ENCODE measurements at regions not wholly inside any gene's neighbourhood (a gene's known extent, or its start where the extent isn't known, plus 50 kb on each side); places are given as distances from the start of the nearest gene placed in this dataset.
"Not testable (repeated sequence)": the region's sequence is repeated elsewhere in the genome, so short reads cannot be mapped to it uniquely, and the experiment has no call there.

- ATAC-seq (ENCODE audit: low read depth) (no peak), DNase-seq (ENCODE audit: low spot score in 2 of 2) (no peak)
- H3K9me3 Mint-ChIP-seq = peaks cover 2% of the 10 kb centered on the region
- no peak overlapping the region for H3K4me3 Mint-ChIP-seq
- H3K4me1 Mint-ChIP-seq = no peaks in the 10 kb centered on the region
- no peaks in the 10 kb centered on the region for H3K36me3 Mint-ChIP-seq
- H3K27me3 Mint-ChIP-seq = no peaks in the 10 kb centered on the region
- H3K27ac Mint-ChIP-seq = no peak overlapping the region
Observed at GRCh38 chr21:21851205-21851604, 853.0 kb downstream of the NCAM2 start.

DNA sequence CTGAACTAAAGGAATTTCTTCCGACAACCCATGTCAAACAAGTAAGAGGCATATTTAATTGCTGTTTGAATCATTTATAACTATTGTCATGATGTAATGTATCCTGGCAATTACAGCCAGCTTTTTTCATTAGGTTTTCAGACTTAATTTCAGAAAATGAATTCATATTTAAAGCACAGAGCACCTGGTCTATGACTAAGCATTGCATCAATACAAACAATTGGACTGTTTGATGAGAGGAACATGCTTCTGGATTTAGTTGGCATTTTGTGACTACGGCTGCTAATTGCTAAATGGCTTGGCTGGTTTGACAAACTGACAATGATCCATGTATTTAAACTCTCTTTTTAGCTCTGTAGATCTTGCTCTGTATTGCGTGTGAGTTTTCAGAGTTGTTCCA, 853.4 kb downstream of the NCAM2 start:
- Mint-ChIP-seq H3K9me3 (peaks cover 2% of the 10 kb centered on the region), H3K36me3 (no peaks in the 10 kb centered on the region), H3K27me3 (no peaks in the 10 kb centered on the region), H3K4me1 (no peaks in the 10 kb centered on the region), H3K4me3 (no peak overlapping the region), H3K27ac (no peak overlapping the region)
- DNase-seq (ENCODE audit: low spot score in 2 of 2) = no peak
- ATAC-seq (ENCODE audit: low read depth) = no peak

GRCh38 chr21:21858502-21859334, 860.5 kb downstream of the NCAM2 start:
- no peak for DNase-seq (ENCODE audit: low spot score in 2 of 2)
- H3K4me3 Mint-ChIP-seq = no peak overlapping the region
- no peaks in the 10 kb centered on the region for H3K36me3 Mint-ChIP-seq
- H3K27ac Mint-ChIP-seq = no peak overlapping the region
- peaks cover 3% of the 10 kb centered on the region for H3K9me3 Mint-ChIP-seq
- ATAC-seq (ENCODE audit: low read depth) = no peak
- H3K4me1 Mint-ChIP-seq = no peaks in the 10 kb centered on the region
- no peaks in the 10 kb centered on the region for H3K27me3 Mint-ChIP-seq

- H3K27me3 Mint-ChIP-seq = no peaks in the 10 kb centered on the region
- no peaks in the 10 kb centered on the region for H3K4me1 Mint-ChIP-seq
- no peak overlapping the region for H3K27ac Mint-ChIP-seq
- no peaks in the 10 kb centered on the region for H3K36me3 Mint-ChIP-seq
- H3K9me3 Mint-ChIP-seq = peaks cover 3% of the 10 kb centered on the region
- no peak overlapping the region for H3K4me3 Mint-ChIP-seq
- DNase-seq (ENCODE audit: low spot score in 2 of 2) (no peak), ATAC-seq (ENCODE audit: low read depth) (no peak)
Observed at GRCh38 chr21:21860888-21861287, 862.7 kb downstream of the NCAM2 start.

- ATAC-seq (ENCODE audit: low read depth) (no peak), DNase-seq (ENCODE audit: low spot score in 2 of 2) (no peak)
- Mint-ChIP-seq H3K9me3 (peaks cover 5% of the 10 kb centered on the region), H3K27ac (no peak overlapping the region), H3K4me3 (no peak overlapping the region), H3K27me3 (no peaks in the 10 kb centered on the region), H3K4me1 (no peaks in the 10 kb centered on the region), H3K36me3 (no peaks in the 10 kb centered on the region)
Observed at GRCh38 chr21:21864321-21864840, 866.2 kb downstream of the NCAM2 start.

- Mint-ChIP-seq H3K27ac (no peak overlapping the region), H3K36me3 (no peaks in the 10 kb centered on the region), H3K9me3 (peaks cover 10% of the 10 kb centered on the region), H3K4me1 (no peaks in the 10 kb centered on the region), H3K4me3 (no peak overlapping the region), H3K27me3 (no peaks in the 10 kb centered on the region)
- ATAC-seq (ENCODE audit: low read depth) (no peak), DNase-seq (ENCODE audit: low spot score in 2 of 2) (no peak)
Observed at GRCh38 chr21:21897275-21897883, 899.2 kb downstream of the NCAM2 start.

- H3K27me3 Mint-ChIP-seq = no peaks in the 10 kb centered on the region
- no peaks in the 10 kb centered on the region for H3K36me3 Mint-ChIP-seq
- H3K27ac Mint-ChIP-seq = no peak overlapping the region
- ATAC-seq (ENCODE audit: low read depth) (no peak), DNase-seq (ENCODE audit: low spot score in 2 of 2) (no peak)
- H3K4me3 Mint-ChIP-seq = no peak overlapping the region
- H3K4me1 Mint-ChIP-seq = no peaks in the 10 kb centered on the region
- H3K9me3 Mint-ChIP-seq = peaks cover 9% of the 10 kb centered on the region
Observed at GRCh38 chr21:21898801-21899200, 900.6 kb downstream of the NCAM2 start.

- H3K27me3 Mint-ChIP-seq; H3K27ac Mint-ChIP-seq; H3K4me1 Mint-ChIP-seq; H3K4me3 Mint-ChIP-seq; ATAC-seq (ENCODE audit: low read depth); H3K9me3 Mint-ChIP-seq; H3K36me3 Mint-ChIP-seq; DNase-seq (ENCODE audit: low spot score in 2 of 2): not testable (repeated sequence)
Observed at GRCh38 chr21:21902416-21902815, 904.2 kb downstream of the NCAM2 start.

DNA sequence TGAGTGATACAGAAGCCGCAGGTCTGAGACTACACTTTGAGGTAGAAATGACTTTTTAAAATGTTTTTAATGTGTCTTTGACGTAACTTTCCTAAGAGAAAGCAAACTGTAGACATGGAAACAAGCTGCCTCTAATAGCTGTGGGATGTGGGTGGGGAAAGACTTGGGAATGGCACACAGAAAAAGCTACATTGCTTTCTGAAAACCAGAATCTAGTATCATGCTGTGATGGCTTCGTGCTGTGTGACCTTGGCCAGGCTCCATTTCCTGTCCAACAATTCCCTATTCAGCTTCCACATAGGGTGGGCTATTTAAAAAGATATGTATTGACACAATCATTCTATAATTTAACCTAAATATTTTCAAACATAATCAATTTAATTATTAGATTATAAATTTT, 909.1 kb downstream of the NCAM2 start:
- no peak for DNase-seq (ENCODE audit: low spot score in 2 of 2)
- no peak overlapping the region for H3K4me3 Mint-ChIP-seq

DNA sequence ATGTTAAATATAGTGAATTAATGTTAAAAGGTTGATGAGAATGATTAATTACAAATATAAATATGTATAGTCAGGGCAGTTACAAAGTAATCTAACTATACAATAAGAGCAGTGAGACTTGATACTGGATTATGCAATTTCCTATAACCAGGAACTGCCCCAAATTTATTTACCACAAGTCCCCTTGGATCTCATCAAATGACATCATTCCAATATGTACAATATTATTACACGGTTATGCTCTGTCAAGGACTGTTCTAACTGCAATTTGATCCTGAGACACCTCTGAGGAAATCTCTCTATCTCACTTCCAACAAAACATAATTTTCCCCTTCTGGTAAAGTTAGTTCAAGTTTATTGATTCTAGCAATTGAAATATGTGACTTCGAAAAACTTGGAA, 917.6 kb downstream of the NCAM2 start:
- Mint-ChIP-seq H3K4me1 (no peaks in the 10 kb centered on the region), H3K9me3 (no peaks in the 10 kb centered on the region), H3K36me3 (no peaks in the 10 kb centered on the region), H3K27me3 (no peaks in the 10 kb centered on the region), H3K4me3 (no peak overlapping the region), H3K27ac (no peak overlapping the region)
- no peak for DNase-seq (ENCODE audit: low spot score in 2 of 2)
- ATAC-seq (ENCODE audit: low read depth) = no peak

More for the DNA sequence above, 909.1 kb downstream of the NCAM2 start:
- H3K9me3 Mint-ChIP-seq = peaks cover 6% of the 10 kb centered on the region
- no peaks in the 10 kb centered on the region for H3K4me1 Mint-ChIP-seq
- ATAC-seq (ENCODE audit: low read depth) = no peak
- no peaks in the 10 kb centered on the region for H3K36me3 Mint-ChIP-seq
- no peaks in the 10 kb centered on the region for H3K27me3 Mint-ChIP-seq
- H3K27ac Mint-ChIP-seq = no peak overlapping the region

GRCh38 chr21:21921410-21922232, 923.4 kb downstream of the NCAM2 start:
- no peak for ATAC-seq (ENCODE audit: low read depth)
- no peaks in the 10 kb centered on the region for H3K9me3 Mint-ChIP-seq
- H3K36me3 Mint-ChIP-seq = no peaks in the 10 kb centered on the region
- H3K4me1 Mint-ChIP-seq = no peaks in the 10 kb centered on the region
- no peak overlapping the region for H3K4me3 Mint-ChIP-seq
- no peak for DNase-seq (ENCODE audit: low spot score in 2 of 2)
- H3K27ac Mint-ChIP-seq = no peak overlapping the region
- no peaks in the 10 kb centered on the region for H3K27me3 Mint-ChIP-seq

- no peaks in the 10 kb centered on the region for H3K4me1 Mint-ChIP-seq
- no peak overlapping the region for H3K27ac Mint-ChIP-seq
- H3K9me3 Mint-ChIP-seq = peaks cover 2% of the 10 kb centered on the region
- ATAC-seq (ENCODE audit: low read depth) = no peak
- no peaks in the 10 kb centered on the region for H3K36me3 Mint-ChIP-seq
- H3K27me3 Mint-ChIP-seq = no peaks in the 10 kb centered on the region
- H3K4me3 Mint-ChIP-seq = no peak overlapping the region
- no peak for DNase-seq (ENCODE audit: low spot score in 2 of 2)
Observed at GRCh38 chr21:21929226-21929625, 931.0 kb downstream of the NCAM2 start.

- Mint-ChIP-seq H3K27me3 (no peaks in the 10 kb centered on the region), H3K9me3 (peaks cover 2% of the 10 kb centered on the region), H3K27ac (no peak overlapping the region), H3K36me3 (no peaks in the 10 kb centered on the region), H3K4me1 (no peaks in the 10 kb centered on the region), H3K4me3 (no peak overlapping the region)
- no peak for DNase-seq (ENCODE audit: low spot score in 2 of 2)
- no peak for ATAC-seq (ENCODE audit: low read depth)
Observed at GRCh38 chr21:21929789-21930188, 931.6 kb downstream of the NCAM2 start.

DNA sequence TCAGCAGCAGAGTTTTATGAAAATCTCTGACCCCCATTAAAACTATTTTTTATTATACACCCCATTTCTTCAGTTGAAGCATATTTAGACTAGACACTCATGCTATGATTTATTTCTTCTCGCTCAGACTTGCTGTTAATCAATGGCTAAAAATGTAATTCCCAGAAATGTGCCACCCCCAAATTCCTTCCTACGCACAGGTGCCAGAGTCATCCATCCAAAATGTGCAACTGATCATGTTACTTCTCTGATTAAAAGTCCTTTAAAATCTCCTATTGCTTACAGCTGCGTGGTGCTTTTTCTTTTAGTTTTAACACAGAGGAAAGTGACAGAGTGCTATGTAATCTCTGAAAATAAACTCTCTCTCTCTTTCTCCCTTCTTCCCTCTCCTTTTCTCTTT, 954.4 kb downstream of the NCAM2 start:
- no peaks in the 10 kb centered on the region for H3K4me1 Mint-ChIP-seq
- ATAC-seq (ENCODE audit: low read depth) = no peak
- no peak overlapping the region for H3K27ac Mint-ChIP-seq
- no peak overlapping the region for H3K4me3 Mint-ChIP-seq
- H3K9me3 Mint-ChIP-seq = peaks cover 7% of the 10 kb centered on the region
- no peak for DNase-seq (ENCODE audit: low spot score in 2 of 2)
- no peaks in the 10 kb centered on the region for H3K27me3 Mint-ChIP-seq
- H3K36me3 Mint-ChIP-seq = no peaks in the 10 kb centered on the region
